Lower leg skin (tissue), 4 donors: ENCODE measurements at regions not wholly inside any gene's neighbourhood (a gene's known extent, or its start where the extent isn't known, plus 50 kb on each side); places are given as distances from the start of the nearest gene placed in this dataset.

ENCODE experiments used
- DNase-seq, 2 donors: peaks; one replicate each; pipeline ENCODE4 v3.0.0-alpha.2; 2019; ENCODE audit warnings: low spot score in 2 of 2
- H3K4me3 ChIP-seq: fragments of 200-600 bp; sonication (generic); 2 replicates; pipeline ENCODE4 v1.5.1; 2017; ENCODE audit warnings: mild to moderate bottlenecking, low read depth; ENCODE audit not compliant: poor library complexity, severe bottlenecking
- POLR2A ChIP-seq, 2 donors: fragments of 450-650 bp; IDR thresholded peaks; one replicate each; pipeline ENCODE4 v1.6.1; 2016 to 2017; ENCODE audit warnings: antibody characterized with exemption in 2 of 2, mild to moderate bottlenecking in 1 of 2, moderate library complexity in 1 of 2
- WGBS, 2 donors: methylation state at CpG; one replicate each; pipeline ENCODE4 v1.1.5; 2018; 5-methylcytosine and 5-hydroxymethylcytosine counted together
- intact Hi-C: fragments of 100-400 bp; cut with DNase I; formaldehyde crosslinking; loops from one replicate; pipeline ENCODE4 v1.15.0; 2023; ENCODE audit warnings: low total_unique reads
- TF ChIP-seq, protein P1 (sequence below), 3 donors: fragments of 450-650 bp; IDR thresholded peaks; one replicate each; pipeline ENCODE4 v1.5.1; 2016; ENCODE audit warnings: antibody characterized with exemption in 3 of 3, mild to moderate bottlenecking in 3 of 3, moderate library complexity in 2 of 3

- no peak for TF ChIP-seq POLR2A (IDR thresholded peaks at IDR 0.05)
- TF ChIP-seq, protein P1, sequence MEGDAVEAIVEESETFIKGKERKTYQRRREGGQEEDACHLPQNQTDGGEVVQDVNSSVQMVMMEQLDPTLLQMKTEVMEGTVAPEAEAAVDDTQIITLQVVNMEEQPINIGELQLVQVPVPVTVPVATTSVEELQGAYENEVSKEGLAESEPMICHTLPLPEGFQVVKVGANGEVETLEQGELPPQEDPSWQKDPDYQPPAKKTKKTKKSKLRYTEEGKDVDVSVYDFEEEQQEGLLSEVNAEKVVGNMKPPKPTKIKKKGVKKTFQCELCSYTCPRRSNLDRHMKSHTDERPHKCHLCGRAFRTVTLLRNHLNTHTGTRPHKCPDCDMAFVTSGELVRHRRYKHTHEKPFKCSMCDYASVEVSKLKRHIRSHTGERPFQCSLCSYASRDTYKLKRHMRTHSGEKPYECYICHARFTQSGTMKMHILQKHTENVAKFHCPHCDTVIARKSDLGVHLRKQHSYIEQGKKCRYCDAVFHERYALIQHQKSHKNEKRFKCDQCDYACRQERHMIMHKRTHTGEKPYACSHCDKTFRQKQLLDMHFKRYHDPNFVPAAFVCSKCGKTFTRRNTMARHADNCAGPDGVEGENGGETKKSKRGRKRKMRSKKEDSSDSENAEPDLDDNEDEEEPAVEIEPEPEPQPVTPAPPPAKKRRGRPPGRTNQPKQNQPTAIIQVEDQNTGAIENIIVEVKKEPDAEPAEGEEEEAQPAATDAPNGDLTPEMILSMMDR (IDR thresholded peaks at IDR 0.05), result no peak
- 41 to 43% methylated on average over 3 of the region's 3 CpGs for WGBS, 2 donors
- intact Hi-C loops, result no loop called here
- DNase-seq, result no peak
- no peak overlapping the region for H3K4me3 ChIP-seq
These were observed 75.4 kb upstream of the PACRGL start for GRCh38 chr4:20624793-20625374.

DNA sequence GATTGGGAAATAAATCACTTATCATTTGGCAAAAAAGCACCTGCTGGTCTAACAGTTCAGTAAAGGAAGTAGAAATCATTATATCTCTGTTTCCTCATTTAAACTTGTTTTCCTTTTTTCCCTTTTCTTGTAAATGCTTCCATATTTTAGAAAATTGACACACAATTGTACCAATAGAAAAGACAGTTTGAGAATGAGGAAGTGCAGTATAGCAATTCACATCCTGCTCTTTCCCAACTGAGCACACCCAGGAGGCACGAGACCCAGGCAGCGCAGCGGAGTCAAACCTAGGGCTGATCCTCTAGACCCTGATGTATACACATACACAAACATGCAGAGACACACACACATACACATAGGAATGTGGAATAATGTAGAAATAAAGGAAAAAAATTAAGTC is 74.8 kb upstream of the PACRGL start:
- no peak overlapping the region for H3K4me3 ChIP-seq
- 63 to 71% methylated on average over 3 of the region's 3 CpGs for WGBS, 2 donors
- peak in 1 of 2 donors; percentile 85 for DNase-seq
- intact Hi-C loops, result no loop called here
- TF ChIP-seq POLR2A (IDR thresholded peaks at IDR 0.05), result no peak
- TF ChIP-seq, protein P1 (IDR thresholded peaks at IDR 0.05), result no peak

DNA sequence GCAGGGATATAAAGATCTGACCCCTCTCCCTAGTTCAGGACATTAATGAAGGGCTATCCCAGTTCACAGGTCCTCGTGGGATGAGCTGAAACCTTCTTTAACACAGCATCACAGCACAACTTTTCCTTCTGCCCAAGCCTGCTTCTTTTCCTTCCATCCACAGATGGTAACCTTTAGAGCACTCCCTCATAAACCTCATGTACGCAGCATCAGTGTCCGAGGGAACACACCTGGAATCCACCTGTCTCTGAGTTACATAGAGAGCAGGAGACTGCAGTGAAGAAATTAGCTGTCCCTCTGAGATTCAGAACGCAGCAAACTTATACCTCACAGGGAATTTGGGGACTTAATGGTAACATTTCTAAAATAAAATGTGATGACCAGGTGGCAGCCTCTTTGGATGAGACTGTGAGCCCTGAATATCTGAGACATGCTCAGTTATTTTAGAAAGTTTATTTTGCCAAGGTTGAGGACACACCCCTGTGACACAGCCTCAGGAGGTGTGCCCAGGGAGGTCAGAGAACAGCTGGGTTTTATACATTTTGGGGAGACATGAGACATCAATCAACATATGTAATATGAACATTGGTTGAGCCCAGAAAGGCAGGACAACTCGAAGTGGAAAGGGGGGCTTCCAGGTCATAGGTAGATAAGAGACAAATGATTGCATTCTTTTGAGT is 73.8 kb upstream of the PACRGL start:
- TF ChIP-seq POLR2A (IDR thresholded peaks at IDR 0.05), result no peak
- TF ChIP-seq, protein P1 (IDR thresholded peaks at IDR 0.05), result no peak
- intact Hi-C loops, result no loop called here
- no peak overlapping the region for H3K4me3 ChIP-seq
- WGBS, 2 donors, result 63% methylated on average over 5 of the region's 5 CpGs
- DNase-seq, result no peak

- TF ChIP-seq POLR2A (IDR thresholded peaks at IDR 0.05), result no peak
- TF ChIP-seq, protein P1 (IDR thresholded peaks at IDR 0.05), result no peak
- no peak overlapping the region for H3K4me3 ChIP-seq
- no peak for DNase-seq
- intact Hi-C loops, result no loop called here
- 81% methylated on average over 1 of the region's 1 CpG for WGBS, 2 donors
These were observed 72.4 kb upstream of the PACRGL start for GRCh38 chr4:20627866-20628265.

DNA sequence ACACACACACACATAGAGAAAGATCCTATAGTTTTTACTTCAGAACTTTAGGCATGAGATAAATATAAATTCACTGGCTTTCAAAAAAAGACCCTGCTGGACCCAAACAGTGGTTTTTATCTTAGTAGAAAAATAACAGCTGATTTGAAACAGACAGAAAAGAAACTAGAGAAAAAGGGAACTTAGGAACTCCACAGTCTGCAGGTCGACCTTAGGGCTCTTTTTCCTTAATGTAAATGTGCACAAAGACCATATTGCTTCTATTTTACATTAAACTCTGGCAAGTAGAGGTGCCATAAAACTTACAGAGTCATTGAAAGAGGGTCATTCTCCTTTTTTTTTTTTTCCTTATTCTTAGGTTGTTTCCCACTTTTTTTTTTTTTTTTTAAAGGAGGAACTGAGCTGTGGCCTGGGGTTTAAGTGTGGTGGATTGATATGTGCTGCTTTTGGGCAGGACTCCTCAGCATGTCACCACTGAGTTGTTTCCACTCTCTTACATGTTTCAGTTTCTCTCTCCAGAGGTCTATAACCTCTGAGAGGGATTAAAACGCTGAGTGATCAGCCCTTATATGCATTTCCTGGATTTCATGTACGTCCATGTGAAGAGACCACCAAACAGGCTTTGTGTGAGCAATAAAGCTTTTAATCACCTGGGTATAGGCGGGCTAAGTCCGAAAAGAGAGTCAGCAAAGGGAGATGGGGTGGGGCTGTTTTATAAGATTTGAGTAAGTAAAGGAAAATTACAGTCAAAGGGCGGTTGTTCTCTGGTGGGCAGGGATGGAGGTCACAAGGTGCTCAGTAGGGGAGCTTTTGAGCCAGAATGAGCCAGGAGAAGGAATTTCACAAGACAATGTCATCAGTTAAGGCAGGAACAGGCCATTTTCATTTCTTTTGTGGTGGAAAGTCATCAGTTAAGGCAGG is 70.8 kb upstream of the PACRGL start:
- no peak for TF ChIP-seq POLR2A (IDR thresholded peaks at IDR 0.05)
- TF ChIP-seq, protein P1 (IDR thresholded peaks at IDR 0.05), result no peak
- H3K4me3 ChIP-seq, result no peak overlapping the region
- WGBS, 2 donors, result 74 to 77% methylated on average over 6 of the region's 6 CpGs
- no peak for DNase-seq
- intact Hi-C loops, result no loop called here
